AG04450 (cell line): ENCODE measurements at regions not wholly inside any gene's neighbourhood (a gene's known extent, or its start where the extent isn't known, plus 50 kb on each side); places are given as distances from the start of the nearest gene placed in this dataset.
A peak's percentile ranks its signal among the peaks of the same experiment; 100 is the strongest.
"Not testable (repeated sequence)": the region's sequence is repeated elsewhere in the genome, so short reads cannot be mapped to it uniquely, and the experiment has no call there.

Source experiments
- CTCF ChIA-PET: fragments of 300-600, 350-600 bp; formaldehyde crosslinking; extraction: SDS; loops from one replicate; lab custom pipeline; 2022; ENCODE audit warnings: antibody characterized with exemption, inconsistent platforms; lab: Charles Lee
- POLR2A ChIA-PET: fragments of 350-600 bp; formaldehyde crosslinking; extraction: SDS; loops from one replicate; lab custom pipeline; 2021; ENCODE audit warnings: antibody characterized with exemption, inconsistent platforms; lab: Yijun Ruan, JAX
- DNase-seq: peaks from one replicate; pipeline ENCODE4 v3.0.0-alpha.2; 2011; ENCODE audit warnings: low read depth, low spot score
- H3K27ac ChIP-seq: one replicate; pipeline ENCODE4 v1.5.1; 2012; ENCODE audit warnings: low read depth, low read length, control low read depth
- H3K27me3 ChIP-seq: one replicate; pipeline ENCODE4 v1.6.0; 2012; ENCODE audit warnings: low read length; ENCODE audit not compliant: control insufficient read depth, insufficient read depth
- H3K4me3 ChIP-seq: 2 replicates; pipeline ENCODE4 v1.5.1; 2011; ENCODE audit warnings: mild to moderate bottlenecking, low read depth, low read length, control low read depth
- H3K9me3 ChIP-seq: 2 replicates; pipeline ENCODE4 v1.5.1; 2012; ENCODE audit warnings: low read length; ENCODE audit not compliant: control insufficient read depth, insufficient read depth
- TF ChIP-seq, protein P1 (sequence below): IDR thresholded peaks from 2 replicates; pipeline ENCODE4 v1.5.1; 2011; ENCODE audit warnings: low read depth, low read length, control low read depth, inconsistent platforms

DNA sequence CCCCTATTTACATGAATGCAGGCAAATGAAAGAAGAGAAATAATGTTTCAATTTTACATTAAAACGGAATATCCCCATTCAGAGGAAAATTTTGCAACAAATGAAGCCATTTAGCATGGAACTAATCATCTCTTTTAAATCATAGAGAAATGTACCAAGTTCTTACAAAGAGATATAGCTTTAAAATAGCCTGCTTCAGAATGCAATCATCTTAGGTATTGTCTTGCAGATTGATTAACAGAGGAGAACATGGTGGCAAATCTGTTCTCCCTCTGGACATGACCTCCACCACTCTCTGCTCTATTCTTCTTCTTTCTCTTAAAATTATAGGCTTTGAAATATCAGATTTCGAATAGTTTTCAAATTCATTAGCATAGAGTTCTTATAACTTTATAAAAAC lies 155.7 kb upstream of the DTNBP1 start:
- Histone ChIP-seq H3K27me3 (peaks cover 3% of the 10 kb centered on the region), H3K4me3 (no peak overlapping the region), H3K9me3 (no peaks in the 10 kb centered on the region), H3K27ac (no peak overlapping the region)
- DNase-seq, result no peak
- ChIA-PET CTCF (no interaction called here), POLR2A (no interaction called here)
- TF ChIP-seq, protein P1, sequence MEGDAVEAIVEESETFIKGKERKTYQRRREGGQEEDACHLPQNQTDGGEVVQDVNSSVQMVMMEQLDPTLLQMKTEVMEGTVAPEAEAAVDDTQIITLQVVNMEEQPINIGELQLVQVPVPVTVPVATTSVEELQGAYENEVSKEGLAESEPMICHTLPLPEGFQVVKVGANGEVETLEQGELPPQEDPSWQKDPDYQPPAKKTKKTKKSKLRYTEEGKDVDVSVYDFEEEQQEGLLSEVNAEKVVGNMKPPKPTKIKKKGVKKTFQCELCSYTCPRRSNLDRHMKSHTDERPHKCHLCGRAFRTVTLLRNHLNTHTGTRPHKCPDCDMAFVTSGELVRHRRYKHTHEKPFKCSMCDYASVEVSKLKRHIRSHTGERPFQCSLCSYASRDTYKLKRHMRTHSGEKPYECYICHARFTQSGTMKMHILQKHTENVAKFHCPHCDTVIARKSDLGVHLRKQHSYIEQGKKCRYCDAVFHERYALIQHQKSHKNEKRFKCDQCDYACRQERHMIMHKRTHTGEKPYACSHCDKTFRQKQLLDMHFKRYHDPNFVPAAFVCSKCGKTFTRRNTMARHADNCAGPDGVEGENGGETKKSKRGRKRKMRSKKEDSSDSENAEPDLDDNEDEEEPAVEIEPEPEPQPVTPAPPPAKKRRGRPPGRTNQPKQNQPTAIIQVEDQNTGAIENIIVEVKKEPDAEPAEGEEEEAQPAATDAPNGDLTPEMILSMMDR, result no peak

GRCh38 chr6:15818044-15818443 lies 155.2 kb upstream of the DTNBP1 start:
- H3K4me3 ChIP-seq, result no peak overlapping the region
- no peak for DNase-seq
- no peaks in the 10 kb centered on the region for H3K9me3 ChIP-seq
- ChIA-PET CTCF (no interaction called here), POLR2A (interaction anchor here (0.5 kb wide), 1 partner anchor 311 kb away, joined by 3 read pairs; the partner anchor contains the start of gene MYLIP)
- no peak overlapping the region for H3K27ac ChIP-seq
- TF ChIP-seq, protein P1, result no peak
- peaks cover 3% of the 10 kb centered on the region for H3K27me3 ChIP-seq

- peaks cover 3% of the 10 kb centered on the region for H3K27me3 ChIP-seq
- ChIA-PET POLR2A (no interaction called here), CTCF (no interaction called here)
- TF ChIP-seq, protein P1, result no peak
- H3K4me3 ChIP-seq, result no peak overlapping the region
- peak overlapping the region; percentile 11 for H3K27ac ChIP-seq
- DNase-seq, result no peak
- H3K9me3 ChIP-seq, result no peaks in the 10 kb centered on the region
These were observed 154.3 kb upstream of the DTNBP1 start for GRCh38 chr6:15817100-15817499.

DNA sequence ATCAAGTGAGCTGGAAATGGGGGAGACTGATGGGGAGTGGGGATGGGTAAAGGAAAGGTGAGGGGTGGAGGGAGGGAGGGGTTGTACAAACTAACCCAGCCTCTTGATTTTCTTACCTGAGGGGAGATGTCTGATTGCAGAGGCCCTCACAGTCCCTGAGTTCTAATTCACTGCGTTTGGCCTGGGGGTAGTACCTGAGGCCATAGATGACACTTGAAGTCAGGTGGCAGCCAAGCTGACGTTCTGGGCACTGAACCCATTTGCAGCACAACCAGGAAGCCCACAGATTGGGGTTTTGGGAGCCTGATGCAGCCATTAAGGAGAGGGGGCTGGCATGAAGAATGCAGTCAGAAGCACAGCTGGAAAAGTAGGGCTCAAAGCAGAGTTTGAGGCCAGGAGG lies 153.8 kb upstream of the DTNBP1 start:
- H3K4me3 ChIP-seq, result no peak overlapping the region
- DNase-seq, result no peak
- H3K9me3 ChIP-seq, result no peaks in the 10 kb centered on the region
- H3K27ac ChIP-seq, result peak overlapping the region; percentile 11
- TF ChIP-seq, protein P1, result no peak
- POLR2A ChIA-PET, result no interaction called here
- CTCF ChIA-PET, result no interaction called here
- peaks cover 3% of the 10 kb centered on the region for H3K27me3 ChIP-seq

GRCh38 chr6:15813698-15814097 lies 150.9 kb upstream of the DTNBP1 start:
- H3K9me3 ChIP-seq, H3K27ac ChIP-seq, POLR2A ChIA-PET, CTCF ChIA-PET, H3K27me3 ChIP-seq, DNase-seq, H3K4me3 ChIP-seq: not testable (repeated sequence)

GRCh38 chr6:15811107-15811506 lies 148.3 kb upstream of the DTNBP1 start:
- TF ChIP-seq, protein P1, result no peak
- H3K4me3 ChIP-seq, result no peak overlapping the region
- H3K27me3 ChIP-seq, result no peaks in the 10 kb centered on the region
- H3K9me3 ChIP-seq, result no peaks in the 10 kb centered on the region
- POLR2A ChIA-PET, result no interaction called here
- CTCF ChIA-PET, result interaction anchor here (1.1 kb wide), 1 partner anchor 119 kb away, joined by 4 read pairs; no protein-coding TSS in a partner anchor
- no peak overlapping the region for H3K27ac ChIP-seq
- no peak for DNase-seq
